Prostate gland (tissue), 2 donors: ENCODE measurements at regions not wholly inside any gene's neighbourhood (a gene's known extent, or its start where the extent isn't known, plus 50 kb on each side); places are given as distances from the start of the nearest gene placed in this dataset.

Source experiments
- DNase-seq: peaks from one replicate; pipeline ENCODE4 v3.0.0-alpha.2; 2019; ENCODE audit warnings: low spot score
- H3K27ac ChIP-seq, 2 donors: fragments of 200-600 bp; sonication (generic); 2 replicates each; pipeline ENCODE4 v1.5.1; 2017 to 2019
- H3K27me3 ChIP-seq: fragments of 200-600 bp; sonication (generic); replicated peaks from 2 replicates; pipeline ENCODE4 v1.5.1; 2019; ENCODE audit not compliant: insufficient read depth
- H3K36me3 ChIP-seq, 2 donors: fragments of 200-600 bp; sonication (generic); 1 replicate in 1 of 2; 2 replicates in 1 of 2; pipeline versions ENCODE4 v1.5.1 to v1.8.1; 2017 to 2019
- H3K4me1 ChIP-seq: fragments of 200-600 bp; sonication (generic); replicated peaks from 2 replicates; pipeline ENCODE4 v1.5.1; 2019
- H3K4me3 ChIP-seq, 2 donors: fragments of 200-600 bp; sonication (generic); 2 replicates each; pipeline ENCODE4 v1.5.1; 2017 to 2019
- H3K9me3 ChIP-seq: fragments of 200-600 bp; sonication (generic); 2 replicates; pipeline ENCODE4 v1.5.1; 2017
- CTCF ChIP-seq, 4 experiments: fragments of 200-600 bp in 2 of 4; fragments of 450-650 bp in 2 of 4; sonication (generic) in 2 of 4; IDR thresholded peaks; 1 replicate in 3 of 4; 2 replicates in 1 of 4; pipeline ENCODE4 v1.5.1; 2016 to 2019; ENCODE audit warnings: antibody characterized with exemption in 4 of 4, mild to moderate bottlenecking in 2 of 4, moderate library complexity in 2 of 4
- POLR2A ChIP-seq: fragments of 450-650 bp; IDR thresholded peaks from one replicate; pipeline ENCODE4 v1.6.1; 2016; ENCODE audit warnings: antibody characterized with exemption, mild to moderate bottlenecking
- POLR2AphosphoS5 ChIP-seq: sonication (generic); formaldehyde crosslinking; IDR thresholded peaks from one replicate; pipeline ENCODE4 v1.6.1; 2017; ENCODE audit warnings: antibody characterized with exemption
- WGBS: methylation state at CpG from one replicate; pipeline ENCODE4 v1.1.5; 2018; 5-methylcytosine and 5-hydroxymethylcytosine counted together
- intact Hi-C: fragments of 100-400 bp; cut with DNase I; formaldehyde crosslinking; loops from one replicate; pipeline ENCODE4 v1.14.2; 2022

- Histone ChIP-seq H3K4me3 (no peak overlapping the region), H3K4me1 (no peaks in the 10 kb centered on the region), H3K36me3 (no peaks in the 10 kb centered on the region), H3K9me3 (no peaks in the 10 kb centered on the region), H3K27ac (no peak overlapping the region), H3K27me3 (no peaks in the 10 kb centered on the region)
- no peak for DNase-seq
- intact Hi-C loops = no loop called here
- 84% methylated on average over 5 of the region's 5 CpGs for WGBS
- no peak for TF ChIP-seq CTCF (IDR thresholded peaks at IDR 0.05)
- TF ChIP-seq POLR2AphosphoS5 = no peak
- no peak for TF ChIP-seq POLR2A
Observed at GRCh38 chr3:187957165-187957581, 196.8 kb upstream of the LPP start.

- H3K36me3 ChIP-seq = no peaks in the 10 kb centered on the region
- TF ChIP-seq CTCF (IDR thresholded peaks at IDR 0.05) (no peak), POLR2A (no peak), POLR2AphosphoS5 (no peak)
- intact Hi-C loops = no loop called here
- H3K9me3 ChIP-seq = no peaks in the 10 kb centered on the region
- no peak for DNase-seq
- H3K4me3 ChIP-seq = no peak overlapping the region
- H3K4me1 ChIP-seq = no peaks in the 10 kb centered on the region
- no peaks in the 10 kb centered on the region for H3K27me3 ChIP-seq
- H3K27ac ChIP-seq = no peak overlapping the region
Observed at GRCh38 chr3:187957582-187957981, 196.4 kb upstream of the LPP start.

GRCh38 chr3:187958432-187959003 lies 195.4 kb upstream of the LPP start:
- H3K36me3 ChIP-seq = no peaks in the 10 kb centered on the region
- no peaks in the 10 kb centered on the region for H3K27me3 ChIP-seq
- H3K9me3 ChIP-seq = no peaks in the 10 kb centered on the region
- no peak overlapping the region for H3K27ac ChIP-seq
- H3K4me1 ChIP-seq = no peaks in the 10 kb centered on the region
- no peak overlapping the region for H3K4me3 ChIP-seq
- no peak for DNase-seq
- intact Hi-C loops = no loop called here
- no peak for TF ChIP-seq POLR2A
- TF ChIP-seq POLR2AphosphoS5 = no peak
- TF ChIP-seq CTCF (IDR thresholded peaks at IDR 0.05) = no peak
- WGBS = 85% methylated on average over 12 of the region's 12 CpGs

DNA sequence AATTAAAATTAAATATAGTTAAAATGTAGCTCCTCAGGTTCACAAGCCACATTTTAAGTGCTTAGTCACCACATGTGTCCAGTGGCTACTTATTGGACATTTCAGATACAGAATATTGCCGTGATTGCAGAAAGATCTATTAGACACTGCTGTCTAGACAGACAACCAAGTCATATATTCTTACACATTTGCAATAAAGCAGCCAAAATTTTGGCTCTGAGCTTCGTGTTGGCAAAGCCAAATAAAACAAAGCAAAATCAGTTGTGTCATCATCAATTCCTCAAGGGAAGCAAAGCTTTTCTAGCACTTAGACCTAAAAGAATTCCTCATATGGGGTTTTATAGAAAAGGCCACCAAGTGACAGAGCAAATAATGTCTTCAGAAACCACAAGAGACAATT lies 193.1 kb upstream of the LPP start:
- no peaks in the 10 kb centered on the region for H3K4me1 ChIP-seq
- TF ChIP-seq CTCF (IDR thresholded peaks at IDR 0.05) = no peak
- no peaks in the 10 kb centered on the region for H3K36me3 ChIP-seq
- intact Hi-C loops = no loop called here
- no peaks in the 10 kb centered on the region for H3K9me3 ChIP-seq
- no peaks in the 10 kb centered on the region for H3K27me3 ChIP-seq
- H3K4me3 ChIP-seq = no peak overlapping the region
- no peak overlapping the region for H3K27ac ChIP-seq
- no peak for DNase-seq
- WGBS = 40% methylated on average over 2 of the region's 2 CpGs

GRCh38 chr3:187961366-187961765 lies 192.6 kb upstream of the LPP start:
- intact Hi-C loops = no loop called here
- H3K4me3 ChIP-seq = no peak overlapping the region
- H3K27ac ChIP-seq = no peak overlapping the region
- no peaks in the 10 kb centered on the region for H3K27me3 ChIP-seq
- H3K36me3 ChIP-seq = no peaks in the 10 kb centered on the region
- TF ChIP-seq CTCF (IDR thresholded peaks at IDR 0.05) (no peak), POLR2A (no peak), POLR2AphosphoS5 (no peak)
- 89% methylated on average over 2 of the region's 2 CpGs for WGBS
- DNase-seq = no peak
- no peaks in the 10 kb centered on the region for H3K4me1 ChIP-seq
- H3K9me3 ChIP-seq = no peaks in the 10 kb centered on the region
